Fibroblast of peridontal ligament (primary cell): ENCODE measurements at regions not wholly inside any gene's neighbourhood (a gene's known extent, or its start where the extent isn't known, plus 50 kb on each side); places are given as distances from the start of the nearest gene placed in this dataset.

ENCODE experiments used
- DNase-seq: peaks from one replicate; pipeline ENCODE4 v3.0.0-alpha.2; 2010; ENCODE audit errors: extremely low read depth

- DNase-seq: no peak
Measured at GRCh38 chr7:109126404-109127050, 556.9 kb downstream of the DNAJB9 start.

- no peak for DNase-seq
Measured at GRCh38 chr7:109127145-109127544, 557.5 kb downstream of the DNAJB9 start.

GRCh38 chr7:109131141-109131540 lies 561.5 kb downstream of the DNAJB9 start:
- DNase-seq: no peak

GRCh38 chr7:109136893-109137292 lies 567.2 kb downstream of the DNAJB9 start:
- DNase-seq: no peak

GRCh38 chr7:109154748-109155147 lies 585.1 kb downstream of the DNAJB9 start:
- DNase-seq: no peak

GRCh38 chr7:109158246-109158645 lies 588.6 kb downstream of the DNAJB9 start:
- no peak for DNase-seq

- DNase-seq: no peak
Measured at GRCh38 chr7:109176661-109177060, 607.0 kb downstream of the DNAJB9 start.

- no peak for DNase-seq
Measured at GRCh38 chr7:109178342-109178741, 608.7 kb downstream of the DNAJB9 start.

GRCh38 chr7:109179601-109180000 lies 609.9 kb downstream of the DNAJB9 start:
- no peak for DNase-seq

GRCh38 chr7:109190766-109191398 lies 621.2 kb downstream of the DNAJB9 start:
- no peak for DNase-seq

- DNase-seq: no peak
Measured at GRCh38 chr7:109206196-109206595, 636.5 kb downstream of the DNAJB9 start.

- no peak for DNase-seq
Measured at GRCh38 chr7:109213081-109213480, 643.4 kb downstream of the DNAJB9 start.

- DNase-seq: no peak
Measured at GRCh38 chr7:109215341-109215740, 645.7 kb downstream of the DNAJB9 start.

- no peak for DNase-seq
Measured at GRCh38 chr7:109224100-109224499, 654.4 kb downstream of the DNAJB9 start.

- DNase-seq: no peak
Measured at GRCh38 chr7:109226699-109227098, 657.0 kb downstream of the DNAJB9 start.

- no peak for DNase-seq
Measured at GRCh38 chr7:109235316-109235715, 665.6 kb downstream of the DNAJB9 start.

- DNase-seq: peak; percentile 8
Measured at GRCh38 chr7:109246330-109247077, 676.8 kb downstream of the DNAJB9 start.

GRCh38 chr7:109256762-109257560 lies 687.3 kb downstream of the DNAJB9 start:
- no peak for DNase-seq

- DNase-seq: no peak
Measured at GRCh38 chr7:109259151-109259550, 689.5 kb downstream of the DNAJB9 start.

GRCh38 chr7:109261781-109262180 lies 692.1 kb downstream of the DNAJB9 start:
- DNase-seq: no peak

- DNase-seq: no peak
Measured at GRCh38 chr7:109266610-109267009, 696.9 kb downstream of the DNAJB9 start.

- DNase-seq: no peak
Measured at GRCh38 chr7:109276348-109276747, 706.7 kb downstream of the DNAJB9 start.
